ENCODE measurements at regions not wholly inside any gene's neighbourhood (a gene's known extent, or its start where the extent isn't known, plus 50 kb on each side); places are given as distances from the start of the nearest gene placed in this dataset.

DNA sequence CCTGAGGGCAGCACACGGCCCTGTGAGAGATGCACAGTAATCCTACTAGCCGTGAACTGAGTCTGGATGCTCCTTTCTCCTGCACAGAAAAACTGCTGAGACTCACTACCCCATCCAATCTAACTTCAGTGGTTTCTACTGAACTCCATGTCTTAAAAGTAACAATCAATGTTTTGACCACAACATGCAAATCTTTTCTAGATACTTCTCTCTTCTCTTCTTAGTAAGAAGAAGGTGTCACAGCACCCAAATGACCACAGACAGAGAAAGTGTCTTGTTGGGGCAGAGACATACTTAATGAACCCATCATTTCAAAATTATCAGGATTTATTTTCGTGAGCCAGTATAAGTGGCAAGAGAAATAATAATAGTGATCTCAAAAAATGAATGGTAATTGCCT, 285.8 kb upstream of the MEF2C start:
- dilution Hi-C loops (cut with HindIII; ENCODE audit: low sequenced_read_pairs, unreplicated experiment): no loop called here
- WGBS, 2 experiments (ENCODE audit: extremely low coverage in 2 of 2, insufficient read length in 1 of 2): 80% methylated on average over 2 of the region's 3 CpGs; no CpG with 5 or more reads in 1 of the 2 experiments

More for the DNA sequence above, 285.8 kb upstream of the MEF2C start:
- ATAC-seq (ENCODE audit: low read depth): no peak
- H3K27me3 ChIP-seq (ENCODE audit: control insufficient read depth, insufficient read depth, low read length): no peaks in the 10 kb centered on the region
- H2AK5ac ChIP-seq (ENCODE audit: low read depth, low read length): no peak overlapping the region
- no peaks in the 10 kb centered on the region for H3K4me1 ChIP-seq (ENCODE audit: control insufficient read depth, insufficient read depth, low read length)
- no peak overlapping the region for H3K4me2 ChIP-seq (ENCODE audit: low read depth, low read length)
- no peaks in the 10 kb centered on the region for H3K79me1 ChIP-seq (ENCODE audit: low read depth in 1 of 2, low read length in 2 of 2)
- POLR2A ChIA-PET (ENCODE audit: unreplicated experiment): no interaction called here
- TF ChIP-seq CEBPB (IDR thresholded peaks at IDR 0.05; ENCODE audit: low read depth, low read length): no peak
- TF ChIP-seq RCOR1 (IDR thresholded peaks at IDR 0.05; ENCODE audit: insufficient replicate concordance, low read length): no peak
- no peak for TF ChIP-seq RFX5 (IDR thresholded peaks at IDR 0.05; ENCODE audit: low read depth, low read length)
- TF ChIP-seq, protein P1, sequence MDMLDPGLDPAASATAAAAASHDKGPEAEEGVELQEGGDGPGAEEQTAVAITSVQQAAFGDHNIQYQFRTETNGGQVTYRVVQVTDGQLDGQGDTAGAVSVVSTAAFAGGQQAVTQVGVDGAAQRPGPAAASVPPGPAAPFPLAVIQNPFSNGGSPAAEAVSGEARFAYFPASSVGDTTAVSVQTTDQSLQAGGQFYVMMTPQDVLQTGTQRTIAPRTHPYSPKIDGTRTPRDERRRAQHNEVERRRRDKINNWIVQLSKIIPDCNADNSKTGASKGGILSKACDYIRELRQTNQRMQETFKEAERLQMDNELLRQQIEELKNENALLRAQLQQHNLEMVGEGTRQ (IDR thresholded peaks at IDR 0.05; ENCODE audit: low read depth, low read length): no peak
- no peak for TF ChIP-seq ELK1 (IDR thresholded peaks at IDR 0.05; ENCODE audit: borderline replicate concordance, low read depth, low read length)
- no peak for TF ChIP-seq FOS (IDR thresholded peaks at IDR 0.05; ENCODE audit: low read depth, low read length)
- TF ChIP-seq MXI1 (IDR thresholded peaks at IDR 0.05; ENCODE audit: borderline replicate concordance, low read depth, low read length): no peak
- TF ChIP-seq CHD1 (IDR thresholded peaks at IDR 0.05; ENCODE audit: low read depth, low read length): no peak
- no peak for TF ChIP-seq SMC3 (IDR thresholded peaks at IDR 0.05; ENCODE audit: low read depth, low read length)
- TF ChIP-seq BHLHE40 (IDR thresholded peaks at IDR 0.05; ENCODE audit: low read depth, low read length): no peak
- TF ChIP-seq NFE2L2 (IDR thresholded peaks at IDR 0.05; ENCODE audit: low read depth, low read length): no peak
- no peak for TF ChIP-seq MAZ (IDR thresholded peaks at IDR 0.05; ENCODE audit: borderline replicate concordance, low read depth, low read length)
- TF ChIP-seq MAFK (IDR thresholded peaks at IDR 0.05; ENCODE audit: low read depth, low read length): no peak
- no peak for TF ChIP-seq POLR2A (IDR thresholded peaks at IDR 0.05; ENCODE audit: low read depth, low read length)
- TF ChIP-seq RAD21 (IDR thresholded peaks at IDR 0.05; ENCODE audit: low read length): no peak
- TF ChIP-seq, protein P2, sequence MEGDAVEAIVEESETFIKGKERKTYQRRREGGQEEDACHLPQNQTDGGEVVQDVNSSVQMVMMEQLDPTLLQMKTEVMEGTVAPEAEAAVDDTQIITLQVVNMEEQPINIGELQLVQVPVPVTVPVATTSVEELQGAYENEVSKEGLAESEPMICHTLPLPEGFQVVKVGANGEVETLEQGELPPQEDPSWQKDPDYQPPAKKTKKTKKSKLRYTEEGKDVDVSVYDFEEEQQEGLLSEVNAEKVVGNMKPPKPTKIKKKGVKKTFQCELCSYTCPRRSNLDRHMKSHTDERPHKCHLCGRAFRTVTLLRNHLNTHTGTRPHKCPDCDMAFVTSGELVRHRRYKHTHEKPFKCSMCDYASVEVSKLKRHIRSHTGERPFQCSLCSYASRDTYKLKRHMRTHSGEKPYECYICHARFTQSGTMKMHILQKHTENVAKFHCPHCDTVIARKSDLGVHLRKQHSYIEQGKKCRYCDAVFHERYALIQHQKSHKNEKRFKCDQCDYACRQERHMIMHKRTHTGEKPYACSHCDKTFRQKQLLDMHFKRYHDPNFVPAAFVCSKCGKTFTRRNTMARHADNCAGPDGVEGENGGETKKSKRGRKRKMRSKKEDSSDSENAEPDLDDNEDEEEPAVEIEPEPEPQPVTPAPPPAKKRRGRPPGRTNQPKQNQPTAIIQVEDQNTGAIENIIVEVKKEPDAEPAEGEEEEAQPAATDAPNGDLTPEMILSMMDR (conservative IDR thresholded peaks at IDR 0.05; ENCODE audit: low read depth, low read length): no peak
- H3K23ac ChIP-seq (ENCODE audit: low read depth, low read length): no peak overlapping the region
- no peak overlapping the region for H3K56ac ChIP-seq (ENCODE audit: extremely low read depth, insufficient read depth, low read length)
- no peaks in the 10 kb centered on the region for H3K9me3 ChIP-seq (ENCODE audit: control insufficient read depth, insufficient read depth, low read length)
- no peaks in the 10 kb centered on the region for H3K9me1 ChIP-seq (ENCODE audit: insufficient read depth, low read length)
- H4K8ac ChIP-seq (ENCODE audit: low read depth in 2 of 2, low read length in 2 of 2): no peak overlapping the region
- no peak overlapping the region for H2AK9ac ChIP-seq (replicated peaks; ENCODE audit: low read depth, low read length, poor library complexity)
- H4K91ac ChIP-seq (ENCODE audit: insufficient read depth, low read depth, low read length): no peak overlapping the region
- H3K14ac ChIP-seq (replicated peaks; ENCODE audit: low read depth, low read length): no peak overlapping the region
- H2BK15ac ChIP-seq (ENCODE audit: low read depth, low read length): no peak overlapping the region
- H2BK5ac ChIP-seq (ENCODE audit: low read depth, low read length, poor library complexity, severe bottlenecking): no peak overlapping the region
- H2BK120ac ChIP-seq (ENCODE audit: low read depth, low read length): no peak overlapping the region
- H2BK20ac ChIP-seq (ENCODE audit: low read depth, low read length): no peak overlapping the region
- H2AFZ ChIP-seq (replicated peaks; ENCODE audit: low read length, poor library complexity): no peak overlapping the region
- CTCF ChIA-PET: interaction anchor here (0.6 to 0.7 kb wide), 2 partner anchors 96 to 1262 kb away, joined by 4 to 5 read pairs; no protein-coding TSS in a partner anchor
- H4K5ac ChIP-seq (ENCODE audit: low read depth, low read length): no peak overlapping the region
- H3K36me3 ChIP-seq (ENCODE audit: control insufficient read depth, insufficient read depth, low read length): no peaks in the 10 kb centered on the region
- H4K20me1 ChIP-seq (ENCODE audit: insufficient read depth, low read length): no peaks in the 10 kb centered on the region
- no peak overlapping the region for H3K27ac ChIP-seq (ENCODE audit: insufficient read depth, low read length)
- H3K4ac ChIP-seq (ENCODE audit: low read depth, low read length): no peak overlapping the region
- in situ Hi-C loops (cut with MboI; ENCODE audit: low sequenced_read_pairs) (no loop called here), intact Hi-C loops (cut with micrococcal nuclease) (no loop called here)
- H3K18ac ChIP-seq (ENCODE audit: low read depth, low read length): no peak overlapping the region
- DNase-seq: no peak
- BruUV-seq (replicated peaks): no TSS peak
- H3K9ac ChIP-seq (ENCODE audit: low read depth, low read length): no peak overlapping the region
- H3K4me3 ChIP-seq (ENCODE audit: insufficient read depth, low read depth, low read length): no peak overlapping the region
